Neutrophil (primary cell): ENCODE measurements at regions not wholly inside any gene's neighbourhood (a gene's known extent, or its start where the extent isn't known, plus 50 kb on each side); places are given as distances from the start of the nearest gene placed in this dataset.

Source experiments
- H3K27ac ChIP-seq: fragments of 200-600 bp; sonication (generic); 2 replicates; pipeline ENCODE4 v1.5.1; 2016; ENCODE audit warnings: mild to moderate bottlenecking, moderate library complexity
- H3K27me3 ChIP-seq: fragments of 200-600 bp; sonication (generic); 2 replicates; pipeline ENCODE4 v1.6.0; 2016; ENCODE audit warnings: mild to moderate bottlenecking
- H3K36me3 ChIP-seq: fragments of 200-600 bp; sonication (generic); 2 replicates; pipeline ENCODE4 v1.5.1; 2017
- H3K4me1 ChIP-seq, 2 experiments: fragments of 200-600 bp in 1 of 2; sonication (generic) in 1 of 2; 1 replicate in 1 of 2; 2 replicates in 1 of 2; pipeline versions ENCODE4 v1.5.1 to v1.6.1; 2013 to 2016; ENCODE audit warnings: low read depth in 1 of 2, low read length in 1 of 2, mild to moderate bottlenecking in 1 of 2, moderate library complexity in 1 of 2; ENCODE audit not compliant: control insufficient read depth in 1 of 2, insufficient read depth in 1 of 2
- H3K4me3 ChIP-seq, 2 experiments: fragments of 200-600 bp in 1 of 2; sonication (generic) in 1 of 2; 1 replicate in 1 of 2; 2 replicates in 1 of 2; pipeline ENCODE4 v1.5.1; 2013 to 2016; ENCODE audit warnings: low read depth in 1 of 2, low read length in 1 of 2, mild to moderate bottlenecking in 1 of 2, moderate library complexity in 1 of 2
- H3K9me3 ChIP-seq: fragments of 200-600 bp; sonication (generic); 2 replicates; pipeline ENCODE4 v1.5.1; 2016
- TF ChIP-seq, protein P1 (sequence below): fragments of 200-600 bp; sonication (generic); IDR thresholded peaks from 2 replicates; pipeline ENCODE4 v1.5.1; 2016; ENCODE audit warnings: antibody characterized with exemption

DNA sequence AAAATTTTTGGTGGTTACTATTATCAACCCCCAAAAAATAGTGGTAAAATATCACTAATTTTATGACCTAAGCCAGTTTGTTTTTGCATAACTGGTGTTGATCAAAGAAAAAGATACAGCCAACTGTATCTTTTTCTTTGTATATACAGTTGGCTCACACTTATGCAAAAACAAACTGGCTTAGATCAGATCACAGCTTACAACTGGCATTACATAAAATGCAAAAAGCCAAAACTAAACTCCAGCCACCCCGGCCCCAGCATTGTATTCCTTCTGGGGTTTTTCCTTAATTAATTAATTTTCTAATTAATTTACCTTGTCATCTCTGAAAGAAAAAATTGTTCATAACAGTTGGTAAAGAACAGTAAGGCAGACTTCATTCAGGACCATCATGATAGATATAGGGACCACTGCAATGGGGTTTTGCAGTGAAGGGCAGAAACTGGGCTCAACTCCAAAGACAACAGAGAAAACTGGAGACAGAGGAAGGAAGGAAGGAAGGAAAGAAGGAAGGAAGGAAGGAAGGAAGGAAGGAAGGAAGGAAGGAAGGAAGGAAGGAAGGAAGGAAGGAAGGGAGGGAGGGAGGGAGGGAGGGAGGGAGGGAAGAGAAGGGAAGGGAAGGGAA, 202.1 kb downstream of the HNRNPD start:
- TF ChIP-seq, protein P1, sequence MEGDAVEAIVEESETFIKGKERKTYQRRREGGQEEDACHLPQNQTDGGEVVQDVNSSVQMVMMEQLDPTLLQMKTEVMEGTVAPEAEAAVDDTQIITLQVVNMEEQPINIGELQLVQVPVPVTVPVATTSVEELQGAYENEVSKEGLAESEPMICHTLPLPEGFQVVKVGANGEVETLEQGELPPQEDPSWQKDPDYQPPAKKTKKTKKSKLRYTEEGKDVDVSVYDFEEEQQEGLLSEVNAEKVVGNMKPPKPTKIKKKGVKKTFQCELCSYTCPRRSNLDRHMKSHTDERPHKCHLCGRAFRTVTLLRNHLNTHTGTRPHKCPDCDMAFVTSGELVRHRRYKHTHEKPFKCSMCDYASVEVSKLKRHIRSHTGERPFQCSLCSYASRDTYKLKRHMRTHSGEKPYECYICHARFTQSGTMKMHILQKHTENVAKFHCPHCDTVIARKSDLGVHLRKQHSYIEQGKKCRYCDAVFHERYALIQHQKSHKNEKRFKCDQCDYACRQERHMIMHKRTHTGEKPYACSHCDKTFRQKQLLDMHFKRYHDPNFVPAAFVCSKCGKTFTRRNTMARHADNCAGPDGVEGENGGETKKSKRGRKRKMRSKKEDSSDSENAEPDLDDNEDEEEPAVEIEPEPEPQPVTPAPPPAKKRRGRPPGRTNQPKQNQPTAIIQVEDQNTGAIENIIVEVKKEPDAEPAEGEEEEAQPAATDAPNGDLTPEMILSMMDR, result no peak
- H3K27me3 ChIP-seq, result no peaks in the 10 kb centered on the region
- H3K4me1 ChIP-seq, result no peaks in the 10 kb centered on the region
- no peak overlapping the region for H3K27ac ChIP-seq
- H3K9me3 ChIP-seq, result no peaks in the 10 kb centered on the region
- H3K4me3 ChIP-seq, result no peak overlapping the region
- H3K36me3 ChIP-seq, result no peaks in the 10 kb centered on the region

DNA sequence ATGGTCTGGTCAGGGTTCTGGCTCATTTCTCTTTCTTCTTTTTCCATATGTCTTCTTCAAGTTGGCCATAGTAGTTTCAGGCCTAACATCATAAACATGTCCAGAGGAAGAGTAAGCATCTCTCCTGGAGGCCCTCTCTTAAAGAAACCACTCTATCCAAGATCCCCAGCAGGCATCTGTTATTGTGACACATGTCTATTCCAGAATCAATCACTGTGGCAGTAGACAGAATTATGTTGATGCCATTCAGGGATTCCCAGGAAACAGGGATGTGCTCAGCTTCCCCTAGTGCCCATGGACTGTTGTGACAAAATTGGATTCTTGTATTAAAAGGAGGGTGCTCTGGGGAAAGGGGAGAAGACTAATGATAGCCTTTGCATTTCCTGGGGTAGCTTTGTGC, 224.0 kb downstream of the HNRNPD start:
- H3K27ac ChIP-seq, result no peak overlapping the region
- H3K4me3 ChIP-seq, result no peak overlapping the region
- no peaks in the 10 kb centered on the region for H3K4me1 ChIP-seq
- no peaks in the 10 kb centered on the region for H3K9me3 ChIP-seq
- TF ChIP-seq, protein P1, result no peak
- H3K36me3 ChIP-seq, result no peaks in the 10 kb centered on the region
- no peaks in the 10 kb centered on the region for H3K27me3 ChIP-seq

DNA sequence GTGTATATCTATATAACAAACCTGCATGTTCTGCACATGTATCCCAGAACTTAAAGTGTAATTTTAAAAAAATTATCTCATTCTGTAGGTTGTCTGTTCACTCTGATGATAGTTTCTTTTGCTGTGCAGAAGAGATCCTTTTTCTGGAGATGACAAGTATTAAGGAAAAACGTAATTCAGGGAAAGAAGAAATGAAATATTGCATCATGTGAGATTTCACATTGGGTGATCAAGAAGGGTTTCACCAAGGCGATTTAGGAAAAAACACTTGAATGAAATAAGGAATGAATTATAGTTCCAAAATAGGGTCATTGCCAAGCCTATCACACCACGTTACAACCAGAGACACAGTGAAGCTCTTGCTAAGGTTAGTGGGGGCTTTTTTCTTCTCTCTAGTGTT, 227.9 kb downstream of the HNRNPD start:
- Histone ChIP-seq H3K4me1 (no peaks in the 10 kb centered on the region), H3K27ac (no peak overlapping the region), H3K9me3 (no peaks in the 10 kb centered on the region), H3K4me3 (no peak overlapping the region), H3K36me3 (no peaks in the 10 kb centered on the region), H3K27me3 (no peaks in the 10 kb centered on the region)
- TF ChIP-seq, protein P1, result no peak

DNA sequence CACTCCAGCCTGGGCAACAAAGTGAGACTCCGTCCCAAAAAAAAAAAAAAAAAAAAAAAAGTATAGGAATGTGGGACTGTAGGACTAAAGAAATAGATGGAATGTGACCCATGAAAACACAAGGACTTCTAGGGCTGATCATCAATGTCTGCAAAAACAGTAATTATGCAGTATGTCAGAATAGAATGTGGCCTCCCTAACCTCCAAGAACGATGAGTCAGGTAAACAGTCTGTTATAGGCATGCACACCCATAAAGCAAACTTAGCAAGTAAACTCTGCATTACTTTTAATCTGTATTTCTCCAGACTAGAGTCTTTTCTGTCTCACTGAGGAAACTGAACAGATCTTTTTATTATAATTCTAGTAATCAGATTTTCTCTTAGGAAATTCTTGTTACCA, 233.4 kb downstream of the HNRNPD start:
- Histone ChIP-seq H3K27me3 (no peaks in the 10 kb centered on the region), H3K4me3 (no peak overlapping the region), H3K27ac (no peak overlapping the region), H3K4me1 (no peaks in the 10 kb centered on the region), H3K9me3 (no peaks in the 10 kb centered on the region), H3K36me3 (no peaks in the 10 kb centered on the region)
- TF ChIP-seq, protein P1, result no peak

DNA sequence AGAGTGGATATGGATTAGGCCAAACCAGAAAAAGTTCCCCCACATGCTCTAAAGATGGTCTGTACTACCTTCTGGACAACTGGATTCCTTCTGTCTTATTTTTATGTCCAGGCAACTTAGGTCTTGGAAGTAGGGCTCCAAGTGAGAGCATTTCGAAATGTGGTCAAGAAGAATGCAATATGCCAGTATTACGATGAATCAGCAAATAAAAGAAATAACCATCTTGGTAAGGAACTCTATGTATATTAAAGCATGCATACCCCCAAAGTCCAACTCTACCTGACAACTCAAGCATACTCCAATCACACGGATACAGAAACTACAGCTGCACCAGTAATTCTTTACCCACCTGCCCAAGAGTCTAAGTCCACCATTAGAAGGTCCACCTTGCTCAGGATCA, 234.5 kb downstream of the HNRNPD start:
- Histone ChIP-seq H3K4me3 (no peak overlapping the region), H3K9me3 (no peaks in the 10 kb centered on the region), H3K27ac (no peak overlapping the region), H3K36me3 (no peaks in the 10 kb centered on the region), H3K4me1 (no peaks in the 10 kb centered on the region), H3K27me3 (no peaks in the 10 kb centered on the region)
- TF ChIP-seq, protein P1, result no peak

DNA sequence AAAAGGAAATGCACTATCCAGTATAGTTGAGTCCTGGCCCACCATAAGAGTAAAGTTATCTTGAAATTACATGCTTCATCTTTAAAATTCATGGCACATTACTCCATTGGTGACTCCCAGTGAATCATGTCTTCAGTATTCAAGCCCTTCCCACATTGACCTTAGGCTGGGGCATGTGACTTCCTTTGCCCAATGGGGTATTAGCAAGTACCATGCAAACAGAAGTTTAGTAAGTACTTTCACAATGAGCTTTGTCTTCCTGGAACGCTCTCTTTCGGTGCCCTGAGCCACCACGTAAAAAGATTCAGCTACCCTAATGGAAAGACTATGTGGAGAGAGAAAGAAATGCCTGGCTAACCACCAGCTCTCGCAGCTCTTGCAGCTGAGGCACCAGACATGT, 235.4 kb downstream of the HNRNPD start:
- no peaks in the 10 kb centered on the region for H3K4me1 ChIP-seq
- no peak overlapping the region for H3K27ac ChIP-seq
- no peaks in the 10 kb centered on the region for H3K27me3 ChIP-seq
- H3K4me3 ChIP-seq, result no peak overlapping the region
- no peaks in the 10 kb centered on the region for H3K36me3 ChIP-seq
- H3K9me3 ChIP-seq, result no peaks in the 10 kb centered on the region
- TF ChIP-seq, protein P1, result no peak
